ENCODE measurements at regions not wholly inside any gene's neighbourhood (a gene's known extent, or its start where the extent isn't known, plus 50 kb on each side); places are given as distances from the start of the nearest gene placed in this dataset.
"Not testable (repeated sequence)": the region's sequence is repeated elsewhere in the genome, so short reads cannot be mapped to it uniquely, and the experiment has no call there.

DNA sequence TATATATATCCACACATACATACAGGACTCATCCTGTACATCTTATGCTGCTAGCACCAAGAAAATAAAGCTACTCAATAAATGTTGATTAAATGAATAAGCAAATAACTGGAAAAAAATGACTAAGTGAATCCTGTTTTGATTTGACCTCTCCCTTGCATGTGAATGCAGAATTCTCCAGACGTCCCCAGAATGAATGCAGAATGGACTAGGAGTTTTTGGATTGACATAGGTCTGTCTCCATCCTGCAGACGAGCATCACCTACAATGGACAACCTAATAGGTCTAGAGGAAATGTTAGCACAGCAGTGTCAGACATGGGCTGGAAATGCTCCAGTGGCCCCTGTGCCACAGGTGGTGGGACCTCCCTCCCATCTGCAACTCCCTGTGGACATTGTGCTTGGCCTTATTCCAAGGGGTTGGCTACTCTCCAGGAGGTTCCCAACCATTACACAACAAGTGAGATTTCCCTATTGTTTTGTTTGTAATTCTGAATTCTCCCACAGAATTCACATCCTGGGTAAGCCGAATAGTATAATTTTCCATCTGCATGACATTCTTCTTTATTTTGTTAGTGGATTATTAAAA lies 337.3 kb upstream of the NBPF12 start:
- not testable (repeated sequence) for TF ChIP-seq CTCF, POLR2A (IDR thresholded peaks at IDR 0.05)
